Fibroblast of lung (primary cell): ENCODE measurements at regions not wholly inside any gene's neighbourhood (a gene's known extent, or its start where the extent isn't known, plus 50 kb on each side); places are given as distances from the start of the nearest gene placed in this dataset.

Source experiments
- CTCF ChIP-seq, 2 donors: IDR thresholded peaks in 1 of 2; conservative IDR thresholded peaks in 1 of 2; 1 replicate in 1 of 2; 2 replicates in 1 of 2; pipeline ENCODE4 v1.5.1; 2011 to 2012; ENCODE audit warnings: low read length in 2 of 2, control low read depth in 1 of 2, inconsistent platforms in 1 of 2, low read depth in 1 of 2, mild to moderate bottlenecking in 1 of 2
- EZH2 ChIP-seq: IDR thresholded peaks from 2 replicates; pipeline ENCODE4 v1.5.1; 2012; ENCODE audit warnings: low read length, control low read depth, mild to moderate bottlenecking; ENCODE audit errors: missing control alignments

GRCh38 chr3:65186268-65186667 is 498.5 kb upstream of the ADAMTS9 start:
- TF ChIP-seq CTCF (conservative IDR thresholded peaks at IDR 0.05 in 1 of 2, IDR thresholded peaks at IDR 0.05 in 1 of 2; ENCODE audit: low read depth in 1 of 2, low read length in 2 of 2) (no peak), EZH2 (no peak)
